OCI-LY3 (cell line): ENCODE measurements at regions not wholly inside any gene's neighbourhood (a gene's known extent, or its start where the extent isn't known, plus 50 kb on each side); places are given as distances from the start of the nearest gene placed in this dataset.

Source experiments
- H2AFZ ChIP-seq: fragments of 200-600, 300-600 bp; shearing (Covaris generic); 2 replicates; pipeline ENCODE4 v1.6.0; 2014; ENCODE audit warnings: antibody characterized with exemption, low read depth, low read length
- H3K27ac ChIP-seq: fragments of 200-600, 300-600 bp; sonication (generic); 2 replicates; pipeline ENCODE4 v1.5.1; 2014; ENCODE audit warnings: mild to moderate bottlenecking, low read length, moderate library complexity, mixed read lengths
- H3K27me3 ChIP-seq: fragments of 200-600, 300-600 bp; sonication (generic); 2 replicates; pipeline ENCODE4 v1.6.1; 2014; ENCODE audit warnings: low read depth, low read length, mixed read lengths
- H3K36me3 ChIP-seq: fragments of 200-600, 300-600 bp; sonication (generic); replicated peaks from 2 replicates; pipeline ENCODE3; 2014; ENCODE audit warnings: low read depth, low read length, mixed read lengths
- H3K4me1 ChIP-seq: fragments of 300-600, 200-600 bp; sonication (generic); 2 replicates; pipeline ENCODE4 v1.6.1; 2014; ENCODE audit warnings: low read length, mixed read lengths
- H3K4me2 ChIP-seq: fragments of 200-600, 300-600 bp; sonication (generic); 2 replicates; pipeline ENCODE4 v1.6.1; 2014; ENCODE audit warnings: low read length, mixed read lengths
- H3K4me3 ChIP-seq: fragments of 300-600, 200-600 bp; sonication (generic); 2 replicates; pipeline ENCODE4 v1.5.1; 2014; ENCODE audit warnings: antibody characterized with exemption, mild to moderate bottlenecking, low read length, moderate library complexity
- H3K79me2 ChIP-seq: fragments of 300-600, 200-600 bp; shearing (Covaris generic); 2 replicates; pipeline ENCODE4 v1.6.1; 2014; ENCODE audit warnings: mild to moderate bottlenecking, low read length, mixed read lengths
- H3K9ac ChIP-seq: fragments of 300-600, 200-600 bp; shearing (Covaris generic); 2 replicates; pipeline ENCODE4 v1.6.0; 2014; ENCODE audit warnings: mild to moderate bottlenecking, low read length, moderate library complexity
- H3K9me3 ChIP-seq: fragments of 200-600, 300-600 bp; shearing (Covaris generic); 2 replicates; pipeline ENCODE4 v1.6.1; 2014; ENCODE audit warnings: low read length, mixed read lengths; ENCODE audit not compliant: insufficient read depth
- H4K20me1 ChIP-seq: fragments of 200-600, 300-600 bp; sonication (generic); 2 replicates; pipeline ENCODE4 v1.6.1; 2016; ENCODE audit warnings: low read length, mixed read lengths; ENCODE audit not compliant: insufficient read depth
- EZH2phosphoT487 ChIP-seq: fragments of 200-600 bp; shearing (Covaris generic); IDR thresholded peaks from 2 replicates; pipeline ENCODE4 v1.6.1; 2018; ENCODE audit warnings: antibody characterized with exemption, mixed run types, low read depth
- TF ChIP-seq, protein P1 (sequence below): fragments of 200-600, 300-600 bp; sonication (generic); IDR thresholded peaks from 2 replicates; pipeline ENCODE4 v1.5.1; 2014; ENCODE audit warnings: antibody characterized with exemption, low read length, low read depth

DNA sequence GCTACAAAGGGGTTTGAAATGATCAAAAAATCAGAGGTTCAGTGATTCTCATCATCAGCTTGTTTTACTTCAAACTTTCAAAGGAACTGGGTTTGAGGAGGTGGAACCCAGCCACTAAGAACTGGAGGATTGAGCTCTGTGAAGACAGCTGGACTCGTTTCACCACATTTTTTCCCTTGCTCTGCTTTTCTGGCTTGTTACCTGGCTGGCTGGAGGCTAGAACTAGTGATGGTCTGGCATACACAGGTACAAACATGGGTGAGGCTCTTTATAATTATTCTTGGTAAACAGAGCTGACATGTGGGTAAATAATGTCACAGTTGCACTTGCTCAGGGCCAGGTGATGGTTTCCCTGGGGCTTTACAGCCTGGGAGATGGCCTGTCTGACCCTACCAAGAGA, 352.5 kb downstream of the FGFR2 start:
- Histone ChIP-seq H3K4me3 (no peak overlapping the region), H2AFZ (no peak overlapping the region), H3K9ac (no peak overlapping the region), H3K79me2 (no peaks in the 10 kb centered on the region), H3K27ac (no peak overlapping the region), H3K4me1 (no peaks in the 10 kb centered on the region), H3K36me3 (no peaks in the 10 kb centered on the region), H3K9me3 (no peaks in the 10 kb centered on the region), H3K4me2 (no peak overlapping the region), H3K27me3 (peaks cover 5% of the 10 kb centered on the region; the same call in 1 of the 2 replicates), H4K20me1 (no peaks in the 10 kb centered on the region)
- TF ChIP-seq, protein P1, sequence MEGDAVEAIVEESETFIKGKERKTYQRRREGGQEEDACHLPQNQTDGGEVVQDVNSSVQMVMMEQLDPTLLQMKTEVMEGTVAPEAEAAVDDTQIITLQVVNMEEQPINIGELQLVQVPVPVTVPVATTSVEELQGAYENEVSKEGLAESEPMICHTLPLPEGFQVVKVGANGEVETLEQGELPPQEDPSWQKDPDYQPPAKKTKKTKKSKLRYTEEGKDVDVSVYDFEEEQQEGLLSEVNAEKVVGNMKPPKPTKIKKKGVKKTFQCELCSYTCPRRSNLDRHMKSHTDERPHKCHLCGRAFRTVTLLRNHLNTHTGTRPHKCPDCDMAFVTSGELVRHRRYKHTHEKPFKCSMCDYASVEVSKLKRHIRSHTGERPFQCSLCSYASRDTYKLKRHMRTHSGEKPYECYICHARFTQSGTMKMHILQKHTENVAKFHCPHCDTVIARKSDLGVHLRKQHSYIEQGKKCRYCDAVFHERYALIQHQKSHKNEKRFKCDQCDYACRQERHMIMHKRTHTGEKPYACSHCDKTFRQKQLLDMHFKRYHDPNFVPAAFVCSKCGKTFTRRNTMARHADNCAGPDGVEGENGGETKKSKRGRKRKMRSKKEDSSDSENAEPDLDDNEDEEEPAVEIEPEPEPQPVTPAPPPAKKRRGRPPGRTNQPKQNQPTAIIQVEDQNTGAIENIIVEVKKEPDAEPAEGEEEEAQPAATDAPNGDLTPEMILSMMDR, result no peak
- no peak for TF ChIP-seq EZH2phosphoT487

DNA sequence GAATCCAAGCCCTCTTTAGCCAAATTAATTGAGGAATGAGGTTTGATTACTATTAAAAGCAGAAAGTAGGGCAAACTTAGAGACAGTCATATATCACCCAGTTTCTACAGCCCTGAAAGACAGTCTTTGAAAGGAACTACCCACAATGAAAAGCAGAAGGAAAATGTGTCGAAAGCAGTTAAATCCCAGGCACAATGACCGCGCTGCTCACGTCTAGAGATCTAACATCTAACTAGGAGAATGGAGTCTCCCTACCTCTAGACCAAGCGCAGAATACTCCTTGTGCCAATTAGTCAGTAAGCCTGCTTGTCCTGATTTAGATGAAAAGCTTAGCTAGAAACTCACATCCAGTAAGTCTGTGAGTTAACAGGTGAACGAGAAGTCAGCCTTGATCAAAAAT, 350.0 kb downstream of the FGFR2 start:
- H3K4me2 ChIP-seq, result no peak overlapping the region
- no peaks in the 10 kb centered on the region for H3K9me3 ChIP-seq
- H3K4me1 ChIP-seq, result no peaks in the 10 kb centered on the region
- no peak overlapping the region for H3K27ac ChIP-seq
- no peak overlapping the region for H2AFZ ChIP-seq
- TF ChIP-seq, protein P1, result no peak
- TF ChIP-seq EZH2phosphoT487, result no peak
- no peaks in the 10 kb centered on the region for H3K79me2 ChIP-seq
- no peak overlapping the region for H3K9ac ChIP-seq
- H3K4me3 ChIP-seq, result no peak overlapping the region
- no peaks in the 10 kb centered on the region for H3K36me3 ChIP-seq
- peaks cover 5% of the 10 kb centered on the region; the same call in 1 of the 2 replicates for H3K27me3 ChIP-seq
- H4K20me1 ChIP-seq, result no peaks in the 10 kb centered on the region

DNA sequence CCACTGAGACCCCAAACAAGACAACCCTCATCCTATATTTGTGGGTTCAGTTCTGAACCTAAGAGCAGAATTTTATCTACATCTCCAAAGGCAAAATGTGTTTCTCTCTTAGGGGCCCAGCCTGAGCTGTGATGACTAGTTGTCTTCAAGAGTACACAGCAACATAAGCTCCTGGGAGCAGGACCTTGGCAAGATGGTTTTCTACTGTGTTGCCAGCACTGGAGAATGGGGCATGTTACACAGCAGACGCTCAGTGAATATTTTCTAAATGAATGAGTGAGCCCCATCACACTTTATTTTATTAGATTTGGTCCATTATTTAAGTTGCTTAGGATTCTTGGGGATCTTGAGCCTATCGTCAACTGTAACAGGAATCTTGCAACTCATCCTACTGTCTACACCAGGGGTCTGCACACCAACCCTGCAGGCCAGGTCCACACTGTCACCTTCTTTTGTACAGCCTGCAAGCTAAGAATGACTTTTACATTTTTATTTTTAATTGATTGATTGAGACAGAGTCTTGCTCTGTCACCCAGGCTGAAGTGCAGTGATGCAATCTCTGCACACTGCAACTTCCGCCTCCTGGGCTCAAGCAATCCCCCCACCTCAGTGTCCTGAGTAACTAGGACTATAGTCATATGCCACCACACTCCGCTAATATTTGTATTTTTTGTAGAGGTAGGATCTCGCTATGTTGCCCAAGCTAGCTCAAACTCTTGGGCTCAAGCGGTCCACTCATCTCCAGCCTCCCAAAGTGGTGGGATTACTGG, 347.1 kb downstream of the FGFR2 start:
- Histone ChIP-seq H3K4me2 (no peak overlapping the region), H3K9me3 (no peaks in the 10 kb centered on the region), H2AFZ (no peak overlapping the region), H3K9ac (no peak overlapping the region), H3K27ac (no peak overlapping the region), H4K20me1 (no peaks in the 10 kb centered on the region), H3K36me3 (no peaks in the 10 kb centered on the region), H3K27me3 (peaks cover 11% of the 10 kb centered on the region), H3K4me3 (no peak overlapping the region), H3K4me1 (no peaks in the 10 kb centered on the region), H3K79me2 (no peaks in the 10 kb centered on the region)
- no peak for TF ChIP-seq EZH2phosphoT487
- TF ChIP-seq, protein P1, result no peak

DNA sequence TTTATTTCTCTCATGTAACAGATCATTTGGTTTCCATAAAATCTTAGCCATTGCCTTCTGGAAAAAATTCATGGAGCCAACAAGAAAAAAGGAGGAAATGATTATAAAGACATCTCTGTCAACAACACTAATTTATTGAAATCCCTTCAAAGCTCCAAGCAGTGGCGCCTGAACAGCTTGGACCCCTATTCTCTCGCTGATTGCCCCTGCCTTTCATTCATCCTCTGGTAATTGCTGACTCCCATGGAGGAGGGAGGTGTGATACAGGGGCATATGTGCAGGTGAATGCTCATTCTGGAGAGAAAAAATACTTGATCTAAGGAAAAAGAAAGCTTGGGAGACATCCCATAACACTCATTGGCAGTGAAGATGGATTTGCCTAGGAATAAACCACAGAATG, 345.5 kb downstream of the FGFR2 start:
- no peaks in the 10 kb centered on the region for H3K9me3 ChIP-seq
- no peak overlapping the region for H3K4me3 ChIP-seq
- no peak for TF ChIP-seq EZH2phosphoT487
- TF ChIP-seq, protein P1, result no peak
- H3K27ac ChIP-seq, result no peak overlapping the region
- no peaks in the 10 kb centered on the region for H3K36me3 ChIP-seq
- no peaks in the 10 kb centered on the region for H4K20me1 ChIP-seq
- H3K4me1 ChIP-seq, result no peaks in the 10 kb centered on the region
- H3K9ac ChIP-seq, result no peak overlapping the region
- peaks cover 11% of the 10 kb centered on the region for H3K27me3 ChIP-seq
- no peak overlapping the region for H3K4me2 ChIP-seq
- H3K79me2 ChIP-seq, result no peaks in the 10 kb centered on the region
- H2AFZ ChIP-seq, result no peak overlapping the region
